A549 (cell line): ENCODE measurements at regions not wholly inside any gene's neighbourhood (a gene's known extent, or its start where the extent isn't known, plus 50 kb on each side); places are given as distances from the start of the nearest gene placed in this dataset.

Source experiments
- CTCF ChIP-seq: fragments of >200 bp; sonication (Bioruptor Twin); formaldehyde crosslinking; IDR thresholded peaks from 3 replicates; pipeline ENCODE4 v1.5.1; 2016
- EP300 ChIP-seq, 2 experiments: fragments of >200 bp; sonication (Bioruptor Twin); formaldehyde crosslinking; IDR thresholded peaks; 2 replicates in 1 of 2; 3 replicates in 1 of 2; pipeline ENCODE4 v1.6.1; 2016 to 2017
- MAX ChIP-seq: IDR thresholded peaks from 2 replicates; pipeline ENCODE4 v1.6.1; 2012
- NR3C1 ChIP-seq: fragments of >200 bp; sonication (Bioruptor Twin); formaldehyde crosslinking; IDR thresholded peaks from 3 replicates; pipeline ENCODE4 v1.6.1; 2017
- POLR2AphosphoS2 ChIP-seq: conservative IDR thresholded peaks from 2 replicates; pipeline ENCODE4 v1.6.1; 2012; ENCODE audit warnings: low read length, improper control_type of control experiment, inconsistent platforms
- REST ChIP-seq: fragments of 200-600 bp; sonication (generic); IDR thresholded peaks from 2 replicates; pipeline ENCODE4 v1.6.1; 2016; ENCODE audit warnings: antibody characterized with exemption, mild to moderate bottlenecking, moderate library complexity

GRCh38 chr3:19825193-19825592 lies 108.8 kb downstream of the EFHB start:
- no peak for TF ChIP-seq NR3C1
- no peak for TF ChIP-seq EP300 (IDR thresholded peaks at IDR 0.05)
- no peak for TF ChIP-seq CTCF
- no peak for TF ChIP-seq MAX
- TF ChIP-seq REST: no peak
- TF ChIP-seq POLR2AphosphoS2: no peak
